IPS-20b (cell line): ENCODE measurements at regions not wholly inside any gene's neighbourhood (a gene's known extent, or its start where the extent isn't known, plus 50 kb on each side); places are given as distances from the start of the nearest gene placed in this dataset.

Source experiments
- H3K27ac ChIP-seq: one replicate; pipeline ENCODE4 v1.5.1; 2013; ENCODE audit warnings: low read length
- H3K27me3 ChIP-seq: 2 replicates; pipeline ENCODE4 v1.6.1; 2013; ENCODE audit warnings: mild to moderate bottlenecking, low read length, inconsistent platforms; ENCODE audit not compliant: insufficient read depth
- H3K36me3 ChIP-seq: 2 replicates; pipeline ENCODE4 v1.6.1; 2013; ENCODE audit warnings: low read depth, mild to moderate bottlenecking, inconsistent platforms, low read length, moderate library complexity; ENCODE audit not compliant: insufficient read depth
- H3K4me1 ChIP-seq: 2 replicates; pipeline ENCODE4 v1.6.1; 2013; ENCODE audit warnings: mild to moderate bottlenecking, control low read depth, inconsistent platforms, low read length, moderate library complexity; ENCODE audit not compliant: insufficient read depth
- H3K4me3 ChIP-seq: 2 replicates; pipeline ENCODE4 v1.5.1; 2013; ENCODE audit warnings: mild to moderate bottlenecking, low read length, inconsistent platforms
- H3K9ac ChIP-seq: 2 replicates; pipeline ENCODE4 v1.6.1; 2013; ENCODE audit warnings: low read depth, mild to moderate bottlenecking, inconsistent platforms, low read length, moderate library complexity
- H3K9me3 ChIP-seq: 2 replicates; pipeline ENCODE4 v1.6.1; 2013; ENCODE audit warnings: mild to moderate bottlenecking, low read depth, low read length, inconsistent platforms; ENCODE audit not compliant: insufficient read depth

GRCh38 chr15:31162721-31163510 lies 61.4 kb upstream of the TRPM1 start:
- Histone ChIP-seq H3K4me3 (no peak overlapping the region), H3K27me3 (no peaks in the 10 kb centered on the region), H3K27ac (no peak overlapping the region), H3K4me1 (peaks cover 8% of the 10 kb centered on the region; the same call in 1 of the 2 replicates), H3K9me3 (no peaks in the 10 kb centered on the region), H3K36me3 (no peaks in the 10 kb centered on the region), H3K9ac (no peak overlapping the region)

- Histone ChIP-seq H3K4me1 (peaks cover 5% of the 10 kb centered on the region; the same call in 1 of the 2 replicates), H3K36me3 (no peaks in the 10 kb centered on the region), H3K4me3 (no peak overlapping the region), H3K27ac (no peak overlapping the region), H3K9me3 (no peaks in the 10 kb centered on the region), H3K27me3 (no peaks in the 10 kb centered on the region), H3K9ac (no peak overlapping the region)
Observed at GRCh38 chr15:31163769-31164572, 62.4 kb upstream of the TRPM1 start.

GRCh38 chr15:31164573-31164912 lies 63.0 kb upstream of the TRPM1 start:
- Histone ChIP-seq H3K27ac (no peak overlapping the region), H3K27me3 (no peaks in the 10 kb centered on the region), H3K9ac (no peak overlapping the region), H3K4me1 (no peaks in the 10 kb centered on the region), H3K36me3 (no peaks in the 10 kb centered on the region), H3K9me3 (no peaks in the 10 kb centered on the region), H3K4me3 (no peak overlapping the region)

- no peaks in the 10 kb centered on the region for H3K4me1 ChIP-seq
- no peak overlapping the region for H3K9ac ChIP-seq
- H3K27me3 ChIP-seq = no peaks in the 10 kb centered on the region
Observed at GRCh38 chr15:31169558-31169957, 68.0 kb upstream of the TRPM1 start.

GRCh38 chr15:31171731-31172130 lies 70.2 kb upstream of the TRPM1 start:
- H3K9ac ChIP-seq = no peak overlapping the region
- no peaks in the 10 kb centered on the region for H3K9me3 ChIP-seq
- H3K4me1 ChIP-seq = no peaks in the 10 kb centered on the region
- no peak overlapping the region for H3K27ac ChIP-seq
- H3K27me3 ChIP-seq = no peaks in the 10 kb centered on the region
- H3K4me3 ChIP-seq = no peak overlapping the region
- no peaks in the 10 kb centered on the region for H3K36me3 ChIP-seq

More at GRCh38 chr15:31169558-31169957, 68.0 kb upstream of the TRPM1 start:
- no peak overlapping the region for H3K27ac ChIP-seq
- H3K36me3 ChIP-seq = no peaks in the 10 kb centered on the region
- no peak overlapping the region for H3K4me3 ChIP-seq
- no peaks in the 10 kb centered on the region for H3K9me3 ChIP-seq

GRCh38 chr15:31172606-31173005 lies 71.1 kb upstream of the TRPM1 start:
- Histone ChIP-seq H3K4me1 (no peaks in the 10 kb centered on the region), H3K36me3 (no peaks in the 10 kb centered on the region), H3K4me3 (no peak overlapping the region), H3K27me3 (no peaks in the 10 kb centered on the region), H3K9ac (no peak overlapping the region), H3K9me3 (no peaks in the 10 kb centered on the region), H3K27ac (no peak overlapping the region)

- Histone ChIP-seq H3K27me3 (no peaks in the 10 kb centered on the region), H3K4me3 (no peak overlapping the region), H3K36me3 (no peaks in the 10 kb centered on the region), H3K9ac (no peak overlapping the region), H3K27ac (no peak overlapping the region), H3K9me3 (no peaks in the 10 kb centered on the region), H3K4me1 (0 out of 2 replicates have a peak, but pooled peaks cover 3% of the 10 kb centered on the region)
Observed at GRCh38 chr15:31173790-31174450, 72.4 kb upstream of the TRPM1 start.

GRCh38 chr15:31175484-31175883 lies 74.0 kb upstream of the TRPM1 start:
- Histone ChIP-seq H3K36me3 (no peaks in the 10 kb centered on the region), H3K4me3 (no peak overlapping the region), H3K9ac (no peak overlapping the region), H3K27me3 (no peaks in the 10 kb centered on the region), H3K4me1 (0 out of 2 replicates have a peak, but pooled peaks cover 3% of the 10 kb centered on the region), H3K27ac (no peak overlapping the region), H3K9me3 (no peaks in the 10 kb centered on the region)

GRCh38 chr15:31177951-31178350 lies 76.4 kb upstream of the TRPM1 start:
- Histone ChIP-seq H3K4me1 (0 out of 2 replicates have a peak, but pooled peaks cover 3% of the 10 kb centered on the region), H3K9ac (no peak overlapping the region), H3K4me3 (no peak overlapping the region), H3K27ac (no peak overlapping the region), H3K9me3 (no peaks in the 10 kb centered on the region), H3K36me3 (no peaks in the 10 kb centered on the region), H3K27me3 (no peaks in the 10 kb centered on the region)

- Histone ChIP-seq H3K9me3 (no peaks in the 10 kb centered on the region; the same call in 1 of the 2 replicates), H3K36me3 (no peaks in the 10 kb centered on the region), H3K9ac (no peak overlapping the region), H3K27me3 (no peaks in the 10 kb centered on the region), H3K4me3 (no peak overlapping the region), H3K27ac (no peak overlapping the region), H3K4me1 (0 out of 2 replicates have a peak, but pooled peaks cover 3% of the 10 kb centered on the region)
Observed at GRCh38 chr15:31178705-31179104, 77.2 kb upstream of the TRPM1 start.

- H3K36me3 ChIP-seq = no peaks in the 10 kb centered on the region
- 0 out of 2 replicates have a peak, but pooled peaks cover 3% of the 10 kb centered on the region for H3K4me1 ChIP-seq
- H3K4me3 ChIP-seq = no peak overlapping the region
- H3K9ac ChIP-seq = no peak overlapping the region
- H3K27me3 ChIP-seq = no peaks in the 10 kb centered on the region
- H3K9me3 ChIP-seq = no peaks in the 10 kb centered on the region; the same call in 1 of the 2 replicates
- no peak overlapping the region for H3K27ac ChIP-seq
Observed at GRCh38 chr15:31179693-31180092, 78.2 kb upstream of the TRPM1 start.
